Upper lobe of right lung (tissue), 1 donor: ENCODE measurements at regions not wholly inside any gene's neighbourhood (a gene's known extent, or its start where the extent isn't known, plus 50 kb on each side); places are given as distances from the start of the nearest gene placed in this dataset.

Experiments
- ATAC-seq: fragments of 200-7000 bp; cut with Tn5 transposase; one replicate; pipeline ENCODE4 v1.9.1; 2020; ENCODE audit warnings: mild to moderate bottlenecking, moderate library complexity
- DNase-seq: peaks from one replicate; pipeline ENCODE4 v3.0.0-alpha.2; 2020
- H3K27ac ChIP-seq: fragments of 200-600 bp; one replicate; pipeline ENCODE4 v1.8.0; 2022
- H3K27me3 ChIP-seq: fragments of 200-600 bp; one replicate; pipeline ENCODE4 v1.8.0; 2022; ENCODE audit warnings: mild to moderate bottlenecking
- H3K36me3 ChIP-seq: fragments of 200-600 bp; one replicate; pipeline ENCODE4 v1.8.0; 2022
- H3K4me1 ChIP-seq: fragments of 200-600 bp; one replicate; pipeline ENCODE4 v1.8.0; 2022
- H3K4me3 ChIP-seq: fragments of 200-600 bp; one replicate; pipeline ENCODE4 v1.8.0; 2022; ENCODE audit warnings: mild to moderate bottlenecking
- H3K9me3 ChIP-seq: fragments of 200-600 bp; one replicate; pipeline ENCODE4 v1.8.0; 2022
- CTCF ChIP-seq: fragments of 200-600 bp; IDR thresholded peaks from one replicate; pipeline ENCODE4 v1.8.0; 2022; ENCODE audit warnings: antibody characterized with exemption
- intact Hi-C: fragments of 100-400 bp; cut with DNase I; formaldehyde crosslinking; loops from one replicate; pipeline ENCODE4 v1.11.0; 2022
- donor health status: DM: no; HTN: yes; CAD: no; lungs with severe emphysema.

GRCh38 chr10:3969876-3970666, 185.1 kb upstream of the KLF6 start:
- Histone ChIP-seq H3K27me3 (no peaks in the 10 kb centered on the region), H3K4me3 (no peak overlapping the region), H3K27ac (no peak overlapping the region), H3K36me3 (no peaks in the 10 kb centered on the region), H3K9me3 (no peaks in the 10 kb centered on the region), H3K4me1 (peaks cover 6% of the 10 kb centered on the region)
- TF ChIP-seq CTCF: no peak
- ATAC-seq: no peak
- intact Hi-C loops: no loop called here
- DNase-seq: no peak

DNA sequence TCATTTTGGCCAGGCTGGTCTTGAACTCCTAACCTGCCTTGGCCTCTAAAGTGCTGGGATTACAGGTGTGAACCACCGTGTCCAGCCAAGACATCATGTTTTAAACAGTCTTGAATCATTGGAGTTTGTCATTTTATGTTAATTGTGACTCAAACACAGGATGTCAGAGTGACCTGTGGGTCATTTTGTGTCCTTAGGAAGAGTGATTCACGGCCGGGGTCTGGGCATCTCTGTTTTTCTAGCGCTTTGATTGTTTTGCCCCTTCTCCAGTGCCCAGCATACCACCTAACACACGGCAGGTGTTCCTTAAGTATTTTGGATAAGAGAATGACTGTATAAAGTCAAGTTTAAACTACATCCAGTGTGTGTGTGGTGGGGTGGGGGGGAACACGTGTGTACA, 183.7 kb upstream of the KLF6 start:
- intact Hi-C loops: no loop called here
- no peak overlapping the region for H3K27ac ChIP-seq
- H3K9me3 ChIP-seq: no peaks in the 10 kb centered on the region
- H3K4me1 ChIP-seq: peaks cover 6% of the 10 kb centered on the region
- no peak overlapping the region for H3K4me3 ChIP-seq
- no peak for TF ChIP-seq CTCF
- DNase-seq (no peak), ATAC-seq (no peak)
- H3K27me3 ChIP-seq: no peaks in the 10 kb centered on the region
- no peaks in the 10 kb centered on the region for H3K36me3 ChIP-seq

- DNase-seq (no peak), ATAC-seq (no peak)
- Histone ChIP-seq H3K4me3 (no peak overlapping the region), H3K36me3 (no peaks in the 10 kb centered on the region), H3K27ac (no peak overlapping the region), H3K4me1 (peaks cover 7% of the 10 kb centered on the region), H3K27me3 (no peaks in the 10 kb centered on the region), H3K9me3 (no peaks in the 10 kb centered on the region)
- intact Hi-C loops: no loop called here
- TF ChIP-seq CTCF: no peak
Measured at GRCh38 chr10:3964516-3964915, 179.5 kb upstream of the KLF6 start.

DNA sequence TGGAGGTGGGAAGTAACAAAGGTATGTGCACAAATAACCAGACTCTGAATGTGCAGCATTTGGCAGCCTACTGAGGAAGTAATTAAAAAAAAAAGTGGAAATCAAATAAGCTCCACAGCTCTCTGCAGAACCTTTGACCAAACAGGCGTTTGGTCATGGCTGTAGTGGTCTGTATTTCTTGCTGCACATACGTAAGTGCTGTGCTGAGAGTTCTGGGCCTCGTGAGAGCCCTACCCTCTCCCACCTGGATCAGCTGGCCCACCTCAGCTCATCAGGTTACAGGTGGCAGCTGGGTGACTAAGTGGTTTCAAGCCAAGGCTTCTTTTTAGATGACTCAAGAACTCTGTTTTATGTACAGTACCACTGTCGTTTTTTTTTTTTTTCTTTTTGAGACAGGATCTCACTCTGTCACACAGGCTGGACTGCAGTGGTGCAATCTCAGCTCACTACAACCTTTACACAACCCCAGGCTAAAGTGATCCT, 178.2 kb upstream of the KLF6 start:
- ATAC-seq: peak; percentile 42

GRCh38 chr10:3961082-3961481, 176.1 kb upstream of the KLF6 start:
- ATAC-seq: peak; percentile 56
- peaks cover 5% of the 10 kb centered on the region for H3K4me1 ChIP-seq

More for the DNA sequence above, 178.2 kb upstream of the KLF6 start:
- no peak for DNase-seq
- no peak for TF ChIP-seq CTCF
- Histone ChIP-seq H3K4me3 (no peak overlapping the region), H3K27ac (no peak overlapping the region), H3K27me3 (no peaks in the 10 kb centered on the region), H3K36me3 (no peaks in the 10 kb centered on the region), H3K4me1 (peaks cover 5% of the 10 kb centered on the region), H3K9me3 (no peaks in the 10 kb centered on the region)
- intact Hi-C loops: no loop called here

More at GRCh38 chr10:3961082-3961481, 176.1 kb upstream of the KLF6 start:
- H3K27ac ChIP-seq: no peak overlapping the region
- intact Hi-C loops: no loop called here
- no peaks in the 10 kb centered on the region for H3K9me3 ChIP-seq
- no peaks in the 10 kb centered on the region for H3K27me3 ChIP-seq
- no peak for TF ChIP-seq CTCF
- H3K36me3 ChIP-seq: no peaks in the 10 kb centered on the region
- no peak for DNase-seq
- no peak overlapping the region for H3K4me3 ChIP-seq
